ENCODE measurements at regions not wholly inside any gene's neighbourhood (a gene's known extent, or its start where the extent isn't known, plus 50 kb on each side); places are given as distances from the start of the nearest gene placed in this dataset.
A peak's percentile ranks its signal among the peaks of the same experiment; 100 is the strongest.

DNA sequence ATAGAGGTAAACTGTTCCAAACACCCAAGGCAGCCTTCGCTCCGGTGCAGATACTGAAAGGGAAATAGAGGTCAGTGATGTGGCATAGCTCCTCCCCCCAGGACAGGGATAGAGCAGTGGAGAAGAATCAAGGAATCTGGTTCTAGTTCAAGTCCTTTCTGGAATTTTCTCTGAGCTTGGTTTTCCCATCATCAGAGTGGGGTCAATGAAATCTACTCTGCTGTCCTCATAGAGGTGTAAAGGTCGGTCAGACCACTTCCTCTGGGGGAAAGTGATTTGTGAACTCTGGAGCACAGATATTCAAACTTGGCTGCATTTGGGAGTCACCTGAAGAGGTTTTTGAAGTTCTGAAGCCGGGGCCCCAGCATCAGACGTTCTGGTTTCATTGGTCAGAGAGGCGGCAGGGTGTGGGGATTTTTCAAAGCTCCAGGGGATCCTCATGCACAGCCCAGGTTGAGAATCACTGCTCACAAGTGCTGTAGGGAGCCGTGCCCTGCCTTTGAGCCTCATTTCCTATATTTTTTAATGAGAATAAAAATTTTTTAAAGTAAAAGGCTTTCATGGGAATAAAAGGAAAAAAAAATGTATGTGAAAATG lies 105.7 kb upstream of the RAD23B start:
- Histone ChIP-seq H3K4me3 (ENCODE audit: extremely low read depth, insufficient read depth, low read length, poor library complexity, severe bottlenecking) (no peak overlapping the region), H3K4me1 (ENCODE audit: control insufficient read depth, insufficient read depth, low read length, poor library complexity, severe bottlenecking) (peaks cover 23% of the 10 kb centered on the region), H3K36me3 (ENCODE audit: control insufficient read depth, insufficient read depth, low read length) (no peaks in the 10 kb centered on the region), H3K9me3 (ENCODE audit: control insufficient read depth, low read length) (peaks cover 3% of the 10 kb centered on the region), H3K27ac (ENCODE audit: low read depth, low read length, severe bottlenecking) (peak overlapping the region; percentile 89)
- WGBS, 2 experiments (ENCODE audit: insufficient coverage in 2 of 2), result 92 to 95% methylated on average over 5 of the region's 7 CpGs

DNA sequence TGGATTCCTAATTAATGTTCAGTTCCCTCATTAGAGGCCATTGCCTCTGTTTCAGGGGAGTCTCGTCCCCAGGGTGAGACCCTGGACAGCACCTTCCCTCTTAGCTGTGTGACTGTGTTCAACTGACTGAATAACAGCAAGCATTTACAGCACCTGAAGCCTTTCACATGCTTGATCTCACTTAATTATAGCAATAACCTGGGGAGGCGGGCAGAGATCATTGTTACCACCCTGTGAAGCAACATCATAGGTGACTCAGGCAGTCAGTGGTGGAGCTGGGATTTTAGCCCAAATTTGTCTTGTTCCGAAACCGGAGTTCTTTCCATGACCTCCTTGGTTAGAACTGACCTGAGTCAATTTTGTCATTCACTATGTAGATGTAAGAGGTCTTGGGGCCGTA lies 105.2 kb upstream of the RAD23B start:
- H3K4me3 ChIP-seq (ENCODE audit: extremely low read depth, insufficient read depth, low read length, poor library complexity, severe bottlenecking), result no peak overlapping the region
- WGBS, 2 experiments (ENCODE audit: insufficient coverage in 2 of 2), result 95 to 100% methylated on average over 3 to 4 of the region's 5 CpGs
- H3K27ac ChIP-seq (ENCODE audit: low read depth, low read length, severe bottlenecking), result no peak overlapping the region
- H3K4me1 ChIP-seq (ENCODE audit: control insufficient read depth, insufficient read depth, low read length, poor library complexity, severe bottlenecking), result peaks cover 23% of the 10 kb centered on the region
- H3K36me3 ChIP-seq (ENCODE audit: control insufficient read depth, insufficient read depth, low read length), result no peaks in the 10 kb centered on the region
- H3K9me3 ChIP-seq (ENCODE audit: control insufficient read depth, low read length), result peaks cover 4% of the 10 kb centered on the region

DNA sequence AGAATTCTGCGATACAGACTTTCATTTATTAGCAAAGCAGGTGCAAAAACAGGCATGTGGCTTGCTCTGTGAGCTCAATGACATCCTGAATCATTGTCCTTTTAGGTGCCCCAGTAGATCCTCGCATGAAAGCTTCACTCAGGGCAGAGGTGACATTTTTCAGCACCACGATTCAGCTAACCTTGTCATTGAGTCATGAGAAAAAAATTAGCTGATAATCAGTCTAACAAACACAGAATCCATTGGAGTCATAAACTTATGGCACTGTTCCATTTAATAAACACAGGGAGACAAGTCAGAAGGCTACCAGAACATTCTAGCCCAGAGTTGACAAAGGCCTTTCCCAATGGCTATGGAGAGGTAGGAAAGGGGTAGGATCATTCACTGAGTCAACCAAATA lies 104.8 kb upstream of the RAD23B start:
- Histone ChIP-seq H3K36me3 (ENCODE audit: control insufficient read depth, insufficient read depth, low read length) (no peaks in the 10 kb centered on the region), H3K27ac (ENCODE audit: low read depth, low read length, severe bottlenecking) (no peak overlapping the region), H3K4me1 (ENCODE audit: control insufficient read depth, insufficient read depth, low read length, poor library complexity, severe bottlenecking) (peaks cover 23% of the 10 kb centered on the region), H3K9me3 (ENCODE audit: control insufficient read depth, low read length) (peaks cover 8% of the 10 kb centered on the region), H3K4me3 (ENCODE audit: extremely low read depth, insufficient read depth, low read length, poor library complexity, severe bottlenecking) (no peak overlapping the region)
- 92 to 97% methylated on average over 2 to 3 of the region's 3 CpGs for WGBS, 2 experiments (ENCODE audit: insufficient coverage in 2 of 2)

DNA sequence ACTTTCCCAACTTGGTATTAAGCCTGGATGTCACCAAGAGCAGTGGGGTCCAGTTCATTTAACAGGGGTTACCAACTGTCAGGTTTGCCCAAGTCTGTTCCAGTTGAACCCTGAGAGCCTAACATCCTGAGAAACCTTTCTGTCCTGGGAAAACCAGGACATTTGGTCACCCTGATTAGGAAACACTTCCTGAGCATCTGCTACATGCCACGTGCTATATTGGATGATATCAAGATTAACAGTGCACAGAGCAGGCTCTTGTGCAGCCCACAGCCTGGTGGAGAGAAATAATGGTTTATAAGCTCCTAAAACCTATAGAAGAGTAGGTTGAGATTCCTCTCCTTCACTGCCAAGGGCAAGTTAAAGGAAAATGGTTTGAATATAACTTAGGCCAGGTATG lies 102.9 kb upstream of the RAD23B start:
- H3K36me3 ChIP-seq (ENCODE audit: control insufficient read depth, insufficient read depth, low read length), result no peaks in the 10 kb centered on the region
- H3K9me3 ChIP-seq (ENCODE audit: control insufficient read depth, low read length), result peaks cover 12% of the 10 kb centered on the region
- 67 to 86% methylated on average over 1 of the region's 1 CpG for WGBS, 2 experiments (ENCODE audit: insufficient coverage in 2 of 2)
- H3K27ac ChIP-seq (ENCODE audit: low read depth, low read length, severe bottlenecking), result no peak overlapping the region
- H3K4me3 ChIP-seq (ENCODE audit: extremely low read depth, insufficient read depth, low read length, poor library complexity, severe bottlenecking), result no peak overlapping the region
- peaks cover 19% of the 10 kb centered on the region for H3K4me1 ChIP-seq (ENCODE audit: control insufficient read depth, insufficient read depth, low read length, poor library complexity, severe bottlenecking)

DNA sequence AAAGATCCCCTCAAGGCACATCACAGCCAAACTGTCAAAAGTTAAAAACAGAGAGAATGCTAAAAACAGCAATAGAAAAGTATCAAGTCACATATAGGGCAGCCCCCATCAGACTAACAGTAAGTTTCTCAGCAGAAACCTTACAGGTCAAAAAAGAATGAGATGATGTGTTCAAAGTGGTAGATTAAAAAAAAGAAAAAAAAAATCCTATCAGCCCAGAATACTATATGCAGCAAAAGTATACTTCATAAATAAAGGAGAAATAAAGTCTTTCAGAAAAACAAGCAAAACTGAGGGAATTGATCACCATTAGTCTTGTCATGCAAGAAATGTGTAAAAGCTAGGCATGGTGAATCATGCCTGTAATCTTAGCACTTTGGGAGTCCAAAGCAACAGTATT lies 99.9 kb upstream of the RAD23B start:
- Histone ChIP-seq H3K4me3 (ENCODE audit: extremely low read depth, insufficient read depth, low read length, poor library complexity, severe bottlenecking) (no peak overlapping the region), H3K4me1 (ENCODE audit: control insufficient read depth, insufficient read depth, low read length, poor library complexity, severe bottlenecking) (no peaks in the 10 kb centered on the region), H3K27ac (ENCODE audit: low read depth, low read length, severe bottlenecking) (no peak overlapping the region), H3K36me3 (ENCODE audit: control insufficient read depth, insufficient read depth, low read length) (no peaks in the 10 kb centered on the region), H3K9me3 (ENCODE audit: control insufficient read depth, low read length) (peaks cover 12% of the 10 kb centered on the region)

DNA sequence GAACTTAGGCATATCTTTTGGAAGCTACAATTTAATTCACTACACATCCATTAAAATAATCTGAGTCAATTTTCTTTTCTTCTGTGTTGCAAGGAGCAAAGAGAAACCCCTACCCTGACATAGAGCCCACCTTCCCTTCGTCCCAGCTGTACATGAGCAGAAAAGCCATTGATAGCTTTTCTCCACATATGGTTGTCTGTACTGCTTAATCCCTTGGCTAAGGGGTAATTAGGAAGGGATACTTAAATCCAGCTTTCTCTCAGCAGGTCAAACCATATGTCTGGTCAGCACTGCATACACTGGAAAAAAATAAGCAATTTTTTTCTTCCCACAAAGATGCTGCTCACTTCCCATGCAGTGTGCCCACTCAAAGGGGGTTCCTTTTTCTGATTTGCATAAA lies 94.7 kb upstream of the RAD23B start:
- Histone ChIP-seq H3K27ac (ENCODE audit: low read depth, low read length, severe bottlenecking) (no peak overlapping the region), H3K36me3 (ENCODE audit: control insufficient read depth, insufficient read depth, low read length) (no peaks in the 10 kb centered on the region), H3K9me3 (ENCODE audit: control insufficient read depth, low read length) (peaks cover 4% of the 10 kb centered on the region), H3K4me1 (ENCODE audit: control insufficient read depth, insufficient read depth, low read length, poor library complexity, severe bottlenecking) (peaks cover 9% of the 10 kb centered on the region), H3K4me3 (ENCODE audit: extremely low read depth, insufficient read depth, low read length, poor library complexity, severe bottlenecking) (no peak overlapping the region)
- no CpG with 5 or more reads among the region's 1 CpG for WGBS, 2 experiments (ENCODE audit: insufficient coverage in 2 of 2)

DNA sequence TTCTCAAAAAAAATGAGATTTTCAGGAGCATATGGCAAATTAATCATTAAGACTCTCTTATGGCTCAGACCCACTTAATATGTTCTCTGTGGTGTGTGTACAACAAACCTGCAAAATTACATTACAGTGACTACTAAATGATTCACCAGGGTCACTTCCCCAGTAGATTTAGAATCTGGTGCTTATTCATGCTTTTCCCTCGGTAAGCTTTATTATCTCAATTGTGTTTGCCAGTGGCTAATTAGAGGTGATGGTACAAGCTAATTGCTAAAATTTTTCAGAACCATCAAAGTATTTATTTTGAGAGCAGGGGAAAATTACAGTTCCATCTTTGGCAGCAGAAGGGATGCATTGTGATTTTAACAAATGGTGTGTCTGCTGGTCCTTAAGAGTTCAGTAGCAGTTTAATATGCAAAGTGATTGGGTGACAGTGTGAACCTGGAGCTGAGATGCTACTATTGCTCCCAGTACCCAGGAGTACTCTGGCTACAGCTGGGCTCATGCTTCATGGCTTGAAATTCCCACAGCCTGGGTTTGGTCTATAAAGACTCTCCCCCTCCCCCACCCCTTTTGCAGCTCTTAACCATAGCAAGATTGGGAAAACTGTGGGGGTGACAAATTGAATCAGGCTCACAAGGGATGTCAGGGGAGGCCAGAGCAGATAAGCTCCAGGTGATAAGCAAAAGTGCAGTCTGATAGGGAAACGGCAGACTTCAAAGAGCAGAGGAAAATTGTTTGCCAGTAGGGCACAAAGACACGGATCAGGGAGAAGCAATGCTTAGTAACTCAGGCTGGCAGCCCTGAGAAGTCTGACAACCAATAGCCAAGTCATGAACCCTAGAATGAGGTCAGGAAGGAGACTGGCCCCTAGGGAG lies 92.8 kb upstream of the RAD23B start:
- Histone ChIP-seq H3K9me3 (ENCODE audit: control insufficient read depth, low read length) (no peaks in the 10 kb centered on the region), H3K4me1 (ENCODE audit: control insufficient read depth, insufficient read depth, low read length, poor library complexity, severe bottlenecking) (peaks cover 9% of the 10 kb centered on the region), H3K27ac (ENCODE audit: low read depth, low read length, severe bottlenecking) (no peak overlapping the region), H3K36me3 (ENCODE audit: control insufficient read depth, insufficient read depth, low read length) (no peaks in the 10 kb centered on the region), H3K4me3 (ENCODE audit: extremely low read depth, insufficient read depth, low read length, poor library complexity, severe bottlenecking) (no peak overlapping the region)
- 32 to 34% methylated on average over 2 of the region's 3 CpGs for WGBS, 2 experiments (ENCODE audit: insufficient coverage in 2 of 2)

DNA sequence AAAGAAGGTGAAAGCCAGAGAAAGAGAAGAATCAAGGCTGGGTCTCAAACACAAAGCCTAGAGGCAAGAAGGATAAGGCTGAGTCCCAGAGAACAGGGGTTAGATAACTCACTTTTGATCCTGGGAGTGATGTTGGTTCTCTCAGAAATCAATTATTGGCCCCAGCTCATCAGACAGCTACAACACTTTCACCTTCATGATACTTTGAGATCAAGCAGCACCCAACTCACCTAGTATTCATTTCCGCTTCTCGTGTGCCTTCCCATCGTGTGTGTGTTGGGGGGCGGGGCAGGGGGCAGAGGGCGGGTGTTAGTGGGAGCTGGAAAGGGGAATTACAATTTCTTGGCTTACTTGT lies 92.2 kb upstream of the RAD23B start:
- Histone ChIP-seq H3K4me1 (ENCODE audit: control insufficient read depth, insufficient read depth, low read length, poor library complexity, severe bottlenecking) (peaks cover 9% of the 10 kb centered on the region), H3K27ac (ENCODE audit: low read depth, low read length, severe bottlenecking) (no peak overlapping the region), H3K9me3 (ENCODE audit: control insufficient read depth, low read length) (no peaks in the 10 kb centered on the region), H3K36me3 (ENCODE audit: control insufficient read depth, insufficient read depth, low read length) (no peaks in the 10 kb centered on the region), H3K4me3 (ENCODE audit: extremely low read depth, insufficient read depth, low read length, poor library complexity, severe bottlenecking) (no peak overlapping the region)
- WGBS, 2 experiments (ENCODE audit: insufficient coverage in 2 of 2), result no CpG with 5 or more reads among the region's 5 CpGs

DNA sequence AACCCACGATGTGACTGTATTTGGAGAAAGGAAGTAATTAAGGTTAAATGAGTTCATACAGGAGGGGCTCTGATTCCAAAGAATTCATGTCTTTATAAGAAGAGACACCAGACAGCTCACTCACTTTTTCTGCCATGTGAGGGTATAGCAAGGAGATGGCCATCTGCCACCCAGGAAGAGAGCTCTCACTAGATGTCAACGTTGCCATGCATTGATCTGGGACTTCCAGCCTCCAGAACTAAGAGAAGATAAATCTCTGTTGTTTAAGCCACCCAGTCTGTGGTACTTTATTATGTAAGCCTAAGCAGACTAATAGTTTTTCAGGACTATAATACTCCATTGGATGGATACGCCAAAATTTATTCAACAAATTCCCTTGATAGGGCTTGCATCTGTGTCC lies 89.8 kb upstream of the RAD23B start:
- Histone ChIP-seq H3K36me3 (ENCODE audit: control insufficient read depth, insufficient read depth, low read length) (no peaks in the 10 kb centered on the region), H3K27ac (ENCODE audit: low read depth, low read length, severe bottlenecking) (no peak overlapping the region), H3K4me3 (ENCODE audit: extremely low read depth, insufficient read depth, low read length, poor library complexity, severe bottlenecking) (no peak overlapping the region), H3K4me1 (ENCODE audit: control insufficient read depth, insufficient read depth, low read length, poor library complexity, severe bottlenecking) (peaks cover 9% of the 10 kb centered on the region), H3K9me3 (ENCODE audit: control insufficient read depth, low read length) (no peaks in the 10 kb centered on the region)
- WGBS, 2 experiments (ENCODE audit: insufficient coverage in 2 of 2), result no CpG with 5 or more reads among the region's 3 CpGs

DNA sequence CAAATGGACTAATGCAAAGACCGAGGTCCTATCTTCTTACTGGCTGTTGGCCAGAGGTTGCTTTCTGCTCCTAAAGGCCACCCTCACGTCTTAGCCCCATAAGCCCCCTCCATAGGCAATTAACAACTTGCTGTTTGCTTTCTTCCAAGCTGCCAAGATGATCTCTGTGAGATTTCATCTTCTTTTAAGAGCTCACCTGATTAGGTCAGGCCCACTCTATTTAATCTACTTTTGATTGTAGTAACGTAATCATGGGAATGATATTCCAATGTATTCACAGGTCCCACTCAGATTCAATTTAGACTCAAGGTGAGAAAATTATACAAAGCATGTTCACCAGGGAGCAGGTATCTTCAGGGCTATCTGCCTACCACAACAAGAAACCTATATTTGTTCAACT lies 84.4 kb upstream of the RAD23B start:
- 83 to 95% methylated on average over 2 of the region's 3 CpGs for WGBS, 2 experiments (ENCODE audit: insufficient coverage in 2 of 2)
- Histone ChIP-seq H3K4me1 (ENCODE audit: control insufficient read depth, insufficient read depth, low read length, poor library complexity, severe bottlenecking) (no peaks in the 10 kb centered on the region), H3K27ac (ENCODE audit: low read depth, low read length, severe bottlenecking) (no peak overlapping the region), H3K9me3 (ENCODE audit: control insufficient read depth, low read length) (no peaks in the 10 kb centered on the region), H3K36me3 (ENCODE audit: control insufficient read depth, insufficient read depth, low read length) (no peaks in the 10 kb centered on the region), H3K4me3 (ENCODE audit: extremely low read depth, insufficient read depth, low read length, poor library complexity, severe bottlenecking) (no peak overlapping the region)

DNA sequence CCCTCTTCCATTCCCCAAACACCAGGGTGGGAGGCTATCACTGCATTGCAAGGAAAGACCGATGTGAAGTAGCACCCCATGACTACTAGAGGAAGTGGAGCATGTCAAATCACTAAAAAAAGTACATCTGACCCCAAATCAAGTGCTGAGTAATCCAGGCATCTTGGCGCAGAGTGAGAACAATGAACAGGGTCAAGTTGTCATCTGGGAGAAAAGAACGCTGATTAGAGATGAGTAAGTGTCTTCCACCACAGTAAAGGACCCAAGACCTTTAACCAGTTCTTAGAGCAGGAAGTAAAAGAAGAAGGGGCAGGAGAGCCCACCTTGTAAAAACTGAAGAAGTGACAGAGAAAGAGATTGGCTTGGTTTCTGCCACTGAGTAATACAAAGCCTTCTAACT lies 75.0 kb upstream of the RAD23B start:
- Histone ChIP-seq H3K4me1 (ENCODE audit: control insufficient read depth, insufficient read depth, low read length, poor library complexity, severe bottlenecking) (peaks cover 31% of the 10 kb centered on the region), H3K9me3 (ENCODE audit: control insufficient read depth, low read length) (no peaks in the 10 kb centered on the region), H3K4me3 (ENCODE audit: extremely low read depth, insufficient read depth, low read length, poor library complexity, severe bottlenecking) (no peak overlapping the region), H3K36me3 (ENCODE audit: control insufficient read depth, insufficient read depth, low read length) (no peaks in the 10 kb centered on the region), H3K27ac (ENCODE audit: low read depth, low read length, severe bottlenecking) (no peak overlapping the region)
- 90% methylated on average over 2 of the region's 3 CpGs; no CpG with 5 or more reads in 1 of the 2 experiments for WGBS, 2 experiments (ENCODE audit: insufficient coverage in 2 of 2)
